Hepatocyte (in vitro differentiated cells): ENCODE measurements at regions not wholly inside any gene's neighbourhood (a gene's known extent, or its start where the extent isn't known, plus 50 kb on each side); places are given as distances from the start of the nearest gene placed in this dataset.

Source experiments
- DNase-seq: peaks from one replicate; pipeline ENCODE4 v3.0.0-alpha.2; 2016; ENCODE audit warnings: low spot score
- H2AFZ ChIP-seq: fragments of 200-600 bp; sonication (generic); 2 replicates; pipeline ENCODE4 v1.6.0; 2016; ENCODE audit warnings: antibody characterized with exemption, mild to moderate bottlenecking
- H3K27ac ChIP-seq: fragments of 200-600 bp; sonication (generic); 2 replicates; pipeline ENCODE4 v1.5.1; 2016; ENCODE audit warnings: mild to moderate bottlenecking
- H3K27me3 ChIP-seq: fragments of 200-600 bp; sonication (generic); 2 replicates; pipeline ENCODE4 v1.6.1; 2016
- H3K36me3 ChIP-seq: fragments of 200-600 bp; sonication (generic); replicated peaks from 2 replicates; pipeline ENCODE4 v1.5.1; 2016; ENCODE audit warnings: low read depth; ENCODE audit not compliant: insufficient read depth
- H3K4me1 ChIP-seq: fragments of 200-600 bp; sonication (generic); 2 replicates; pipeline ENCODE4 v1.5.1; 2016; ENCODE audit warnings: mild to moderate bottlenecking, moderate library complexity; ENCODE audit not compliant: insufficient read depth
- H3K4me2 ChIP-seq: fragments of 200-600 bp; sonication (generic); 2 replicates; pipeline ENCODE4 v1.6.0; 2016
- H3K4me3 ChIP-seq: fragments of 200-600 bp; sonication (generic); 2 replicates; pipeline ENCODE4 v1.5.1; 2016; ENCODE audit warnings: mild to moderate bottlenecking
- H3K79me2 ChIP-seq: fragments of 200-600 bp; sonication (generic); 2 replicates; pipeline ENCODE4 v1.6.0; 2017; ENCODE audit warnings: mild to moderate bottlenecking
- H3K9me2 ChIP-seq: fragments of 200-600 bp; sonication (generic); replicated peaks from 2 replicates; pipeline ENCODE4 v1.6.0; 2017; ENCODE audit warnings: mild to moderate bottlenecking; ENCODE audit not compliant: insufficient read depth
- H3K9me3 ChIP-seq: fragments of 200-600 bp; sonication (generic); 2 replicates; pipeline ENCODE4 v1.5.1; 2016; ENCODE audit warnings: low read depth, mild to moderate bottlenecking
- H4K20me1 ChIP-seq: fragments of 200-600 bp; sonication (generic); 2 replicates; pipeline ENCODE4 v1.6.0; 2016; ENCODE audit warnings: mild to moderate bottlenecking; ENCODE audit not compliant: insufficient read depth, poor library complexity, severe bottlenecking
- CTCF ChIP-seq: fragments of 200-600 bp; sonication (generic); IDR thresholded peaks from 2 replicates; pipeline ENCODE4 v1.5.1; 2016; ENCODE audit warnings: antibody characterized with exemption, mild to moderate bottlenecking; ENCODE audit not compliant: poor library complexity
- EZH2 ChIP-seq: fragments of 200-600 bp; sonication (generic); IDR thresholded peaks from 2 replicates; pipeline ENCODE4 v1.6.1; 2016; ENCODE audit warnings: antibody characterized with exemption, mild to moderate bottlenecking, borderline replicate concordance
- EZH2phosphoT487 ChIP-seq: fragments of 200-600 bp; sonication (generic); IDR thresholded peaks from one replicate; pipeline ENCODE4 v1.6.1; 2018; ENCODE audit warnings: antibody characterized with exemption, mild to moderate bottlenecking, low read depth, moderate library complexity; ENCODE audit not compliant: unreplicated experiment, severe bottlenecking
- WGBS: methylation state at CpG from one replicate; pipeline ENCODE4 v1.1.6; 2016; ENCODE audit warnings: low lambda C conversion rate; ENCODE audit errors: missing lambda C conversion rate; 5-methylcytosine and 5-hydroxymethylcytosine counted together

- TF ChIP-seq EZH2 = no peak
Observed at GRCh38 chr20:21028436-21028835, 77.7 kb downstream of the LINC00237 start.

GRCh38 chr20:21027569-21027968 is 78.6 kb downstream of the LINC00237 start:
- Histone ChIP-seq H3K9me3 (no peaks in the 10 kb centered on the region), H3K4me3 (no peak overlapping the region), H2AFZ (no peak overlapping the region), H3K27ac (no peak overlapping the region), H4K20me1 (no peaks in the 10 kb centered on the region), H3K4me1 (no peaks in the 10 kb centered on the region), H3K79me2 (no peaks in the 10 kb centered on the region), H3K9me2 (no peaks in the 10 kb centered on the region), H3K4me2 (no peak overlapping the region), H3K36me3 (no peaks in the 10 kb centered on the region), H3K27me3 (no peaks in the 10 kb centered on the region)
- peak; percentile 23 for DNase-seq
- WGBS = 68% methylated on average over 7 of the region's 7 CpGs
- no peak for TF ChIP-seq CTCF
- no peak for TF ChIP-seq EZH2phosphoT487

More at GRCh38 chr20:21028436-21028835, 77.7 kb downstream of the LINC00237 start:
- Histone ChIP-seq H2AFZ (no peak overlapping the region), H3K79me2 (no peaks in the 10 kb centered on the region), H3K4me2 (no peak overlapping the region), H3K27me3 (no peaks in the 10 kb centered on the region), H3K4me1 (no peaks in the 10 kb centered on the region), H3K27ac (no peak overlapping the region), H3K36me3 (no peaks in the 10 kb centered on the region), H3K9me2 (no peaks in the 10 kb centered on the region), H4K20me1 (no peaks in the 10 kb centered on the region), H3K4me3 (no peak overlapping the region), H3K9me3 (no peaks in the 10 kb centered on the region)
- WGBS = 38% methylated on average over 3 of the region's 3 CpGs
- no peak for DNase-seq

GRCh38 chr20:21026951-21027350 is 79.2 kb downstream of the LINC00237 start:
- H3K4me2 ChIP-seq = no peak overlapping the region
- 96% methylated on average over 6 of the region's 6 CpGs for WGBS
- no peaks in the 10 kb centered on the region for H3K9me2 ChIP-seq
- no peaks in the 10 kb centered on the region for H3K9me3 ChIP-seq
- no peak overlapping the region for H3K4me3 ChIP-seq
- no peak overlapping the region for H3K27ac ChIP-seq
- no peak overlapping the region for H2AFZ ChIP-seq
- no peaks in the 10 kb centered on the region for H3K36me3 ChIP-seq
- H3K27me3 ChIP-seq = no peaks in the 10 kb centered on the region
- no peak for TF ChIP-seq EZH2
- TF ChIP-seq EZH2phosphoT487 = no peak
- TF ChIP-seq CTCF = no peak
- H3K79me2 ChIP-seq = no peaks in the 10 kb centered on the region
- H4K20me1 ChIP-seq = no peaks in the 10 kb centered on the region
- no peak for DNase-seq
- no peaks in the 10 kb centered on the region for H3K4me1 ChIP-seq

DNA sequence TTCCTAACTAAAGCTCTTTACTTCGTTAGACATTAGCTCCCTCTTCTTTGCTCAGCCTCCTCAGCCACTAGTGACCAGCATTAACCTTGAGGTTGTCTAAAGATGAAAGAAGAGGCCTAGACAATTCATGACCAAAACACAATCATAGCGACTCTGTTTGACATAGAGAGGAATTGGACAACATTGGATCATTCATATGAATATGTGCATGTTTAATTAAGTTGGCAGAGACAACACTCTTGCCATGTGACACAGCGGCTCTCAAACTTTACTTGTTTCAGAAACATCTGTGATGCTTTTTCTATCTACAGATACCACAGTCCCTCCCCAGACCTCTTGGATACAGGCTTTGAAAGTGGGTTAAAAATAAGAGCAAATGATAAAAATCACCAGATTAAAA is 81.7 kb downstream of the LINC00237 start:
- H3K9me3 ChIP-seq = no peaks in the 10 kb centered on the region
- no peak overlapping the region for H3K4me2 ChIP-seq
- no peaks in the 10 kb centered on the region for H3K36me3 ChIP-seq
- no peaks in the 10 kb centered on the region for H3K9me2 ChIP-seq
- no peak for DNase-seq
- WGBS = 91% methylated on average over 3 of the region's 3 CpGs
- H3K27ac ChIP-seq = no peak overlapping the region
- H4K20me1 ChIP-seq = no peaks in the 10 kb centered on the region
- TF ChIP-seq EZH2phosphoT487 = no peak
- H2AFZ ChIP-seq = no peak overlapping the region
- no peaks in the 10 kb centered on the region for H3K4me1 ChIP-seq
- no peak overlapping the region for H3K4me3 ChIP-seq
- H3K79me2 ChIP-seq = no peaks in the 10 kb centered on the region
- H3K27me3 ChIP-seq = no peaks in the 10 kb centered on the region
